GM19455 (cell line): ENCODE measurements at regions not wholly inside any gene's neighbourhood (a gene's known extent, or its start where the extent isn't known, plus 50 kb on each side); places are given as distances from the start of the nearest gene placed in this dataset.

Source experiments
- ATAC-seq: cut with Tn5 transposase; IDR thresholded peaks from one replicate; pipeline ENCODE4 v1.9.1; 2021; ENCODE audit not compliant: unreplicated experiment

DNA sequence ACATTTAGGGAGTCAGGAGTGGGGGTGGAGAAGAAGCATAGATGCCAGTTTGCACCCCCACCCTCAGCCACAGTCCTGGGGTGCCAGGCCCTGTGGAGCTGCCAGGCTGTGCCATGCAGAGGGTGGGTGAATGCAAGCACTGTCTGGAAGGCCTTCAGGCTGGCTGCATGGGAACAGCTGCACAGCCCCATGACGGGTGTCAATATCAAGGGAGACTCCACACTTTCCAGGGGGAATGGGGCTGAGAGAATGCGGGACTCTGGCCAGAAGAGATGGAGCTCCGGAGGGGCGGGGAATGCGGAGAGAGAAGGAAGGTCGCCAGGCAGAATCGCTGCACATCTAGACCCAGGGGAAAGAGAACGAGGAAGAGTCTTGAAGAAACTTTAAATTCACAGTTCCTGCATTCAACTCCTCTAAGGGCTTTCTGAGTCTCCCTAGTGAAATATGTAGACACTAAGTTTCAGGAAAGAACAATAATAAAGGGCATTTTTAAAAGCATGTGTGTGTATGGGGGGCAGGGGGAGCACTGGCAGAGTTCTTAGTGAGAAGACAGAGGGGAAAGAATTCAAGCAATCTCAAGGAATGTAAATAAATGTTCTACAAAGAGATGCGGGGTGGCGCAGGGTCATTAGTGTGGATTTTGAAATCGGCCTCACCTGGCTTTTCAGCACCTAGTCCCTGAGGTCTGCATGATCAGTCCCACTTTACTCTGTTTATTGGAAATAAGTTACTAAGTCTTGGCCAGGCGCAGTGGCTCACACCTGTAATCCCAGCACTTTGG is 59.1 kb downstream of the BOD1 start:
- no peak for ATAC-seq

DNA sequence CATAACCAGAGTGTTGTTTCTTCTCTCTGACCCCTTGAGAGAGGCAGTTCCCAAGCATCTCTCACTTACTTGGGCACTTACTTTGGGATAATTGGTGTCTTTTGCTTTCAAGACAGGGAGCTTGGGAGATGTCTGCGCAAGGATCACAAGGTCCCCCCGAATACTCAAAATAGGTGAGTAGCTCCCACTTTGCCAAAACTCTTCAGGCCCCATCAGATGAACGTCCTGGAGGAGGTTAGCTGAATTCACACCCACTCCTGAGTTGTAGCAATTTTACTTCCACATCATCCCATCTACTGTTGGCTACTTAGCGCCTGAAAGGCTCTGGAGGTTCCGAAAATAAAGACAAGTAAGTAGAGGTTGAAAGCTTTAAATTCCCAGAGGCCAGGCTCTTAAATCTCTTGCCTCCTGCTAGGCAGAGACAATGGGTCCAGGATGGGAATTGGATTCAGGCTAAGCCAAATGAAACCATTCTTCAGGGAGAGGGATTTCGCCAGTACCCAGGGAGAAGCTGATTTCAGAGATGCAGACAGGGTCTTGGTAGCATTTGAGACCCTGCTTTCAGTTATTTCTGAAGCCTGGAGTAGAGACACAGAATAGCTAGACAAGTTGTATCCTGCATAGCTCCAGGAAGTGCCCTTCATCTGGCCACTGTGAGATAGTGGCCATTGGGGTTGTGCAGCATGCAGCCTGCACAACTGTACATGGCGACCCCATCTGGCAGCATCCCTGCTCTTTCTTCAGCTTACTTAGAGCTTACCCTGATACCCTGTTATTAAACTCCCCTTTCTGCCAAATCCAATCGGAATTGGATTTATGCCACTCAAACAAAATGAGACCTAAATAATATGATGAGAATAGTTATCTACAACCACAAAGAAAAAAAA is 60.1 kb downstream of the BOD1 start:
- ATAC-seq, result no peak

DNA sequence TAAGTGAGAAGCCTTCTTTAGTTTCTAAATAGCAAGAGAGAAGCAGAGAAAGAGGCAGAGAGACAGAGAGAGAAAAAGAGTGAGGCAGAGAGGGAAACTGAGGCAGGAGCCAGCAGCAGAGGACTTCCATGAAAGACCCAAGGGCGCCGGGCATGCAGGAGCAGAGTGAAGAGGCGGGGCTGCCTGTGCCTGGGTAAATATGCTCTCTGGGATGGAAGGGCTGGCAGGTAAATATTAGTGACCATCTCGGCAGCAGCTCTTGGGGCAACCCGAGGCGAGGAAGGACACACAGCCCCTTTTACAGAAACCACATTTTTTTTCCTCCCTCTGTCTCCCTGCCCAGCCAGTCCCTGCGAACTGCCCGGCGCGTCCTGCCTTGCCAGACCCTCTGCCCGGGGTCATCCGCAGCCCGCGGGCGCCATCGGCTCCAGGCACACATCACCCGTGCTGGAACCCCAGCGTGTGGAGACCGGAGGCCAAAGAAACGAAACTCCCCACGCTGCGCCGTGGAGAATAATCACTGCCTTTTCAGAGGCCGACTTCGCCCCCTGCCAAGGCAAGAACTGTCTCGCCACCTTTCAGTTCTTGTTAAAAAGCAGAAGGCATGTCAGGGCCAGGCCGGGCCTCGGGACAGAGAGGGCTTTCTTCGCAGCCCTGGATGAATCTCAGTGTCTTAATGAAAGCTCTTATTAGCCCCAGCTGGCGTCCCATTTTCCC is 61.3 kb downstream of the BOD1 start:
- ATAC-seq, result no peak

DNA sequence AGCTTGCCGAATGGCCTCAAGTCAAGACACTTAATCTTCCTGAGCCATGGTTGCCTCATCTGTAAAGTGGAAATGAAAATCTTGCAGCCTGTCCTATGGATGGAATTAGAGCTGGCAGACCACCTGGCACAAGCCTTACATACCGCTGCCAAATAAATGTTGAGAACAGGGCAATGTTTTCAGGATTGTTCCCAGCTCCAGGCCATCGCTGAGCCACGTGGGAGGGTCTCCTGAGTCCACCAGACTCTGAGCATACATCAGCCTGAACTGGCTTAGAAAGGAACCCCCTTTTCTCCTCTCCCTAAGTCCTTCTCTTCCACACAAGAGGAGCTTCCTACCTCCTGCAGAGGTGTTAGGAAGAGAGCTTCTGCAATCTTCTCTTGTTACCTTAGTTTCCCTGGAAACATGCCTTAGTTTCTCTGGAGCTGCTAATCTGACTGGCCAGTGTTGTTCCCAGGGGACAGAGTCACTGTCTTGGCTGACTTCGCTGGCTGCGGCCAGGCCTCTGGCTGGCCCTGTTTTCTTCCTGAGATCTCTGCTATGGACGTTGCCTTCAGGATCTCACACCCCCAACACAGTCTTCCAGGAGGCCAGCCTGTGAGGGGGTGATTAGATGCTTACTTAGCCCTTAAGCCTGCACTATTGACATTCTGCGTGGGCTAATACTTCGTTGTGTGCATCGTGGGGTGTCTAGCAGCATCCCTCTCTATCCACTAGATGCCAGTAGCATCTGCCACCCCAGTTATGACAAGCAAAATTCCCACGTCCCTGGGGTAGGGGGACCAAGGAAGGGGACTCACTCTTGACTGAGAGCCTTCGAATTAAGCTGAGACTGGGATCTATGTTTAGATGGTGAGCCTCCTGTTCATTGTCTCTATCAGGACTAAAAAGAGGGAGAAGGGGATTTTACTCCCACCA is 62.2 kb downstream of the BOD1 start:
- no peak for ATAC-seq

DNA sequence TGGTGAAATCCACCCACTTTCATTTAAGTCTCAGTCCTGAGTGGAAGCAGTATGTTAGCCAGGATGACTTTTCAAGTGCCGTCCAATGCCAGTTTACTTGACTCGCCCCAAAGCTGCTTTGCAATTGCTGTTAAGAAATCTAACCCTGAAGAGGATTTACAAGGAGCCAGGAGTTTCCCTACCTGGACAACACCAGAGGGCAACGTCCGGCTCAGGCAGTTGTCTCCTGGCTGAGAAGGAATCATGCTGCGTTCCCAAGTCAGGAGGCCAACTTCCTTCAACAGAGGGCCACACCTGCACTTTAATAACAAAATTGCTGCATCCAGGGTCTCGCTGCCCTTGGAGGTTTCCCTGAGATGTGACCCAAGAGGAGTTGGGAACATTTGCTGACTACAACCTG is 65.8 kb downstream of the BOD1 start:
- ATAC-seq, result no peak

DNA sequence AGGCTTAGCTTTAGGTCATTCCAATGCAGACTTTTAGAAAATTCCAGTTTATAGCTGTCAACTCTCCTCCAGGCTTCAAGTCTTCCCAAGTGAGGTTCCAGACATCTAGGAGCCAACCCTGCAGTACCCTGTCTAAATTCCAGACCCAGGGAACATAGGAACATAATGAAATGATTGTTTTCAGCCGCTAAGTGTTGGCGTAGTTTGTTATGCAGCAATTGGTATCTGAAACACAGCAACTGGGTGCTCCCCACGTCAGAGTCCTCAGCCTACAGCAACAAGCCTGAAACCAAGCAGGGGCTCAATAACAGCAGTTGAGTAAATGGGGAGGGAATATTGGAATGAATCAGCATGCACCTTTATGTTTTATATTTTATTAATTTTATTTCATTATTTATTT is 66.8 kb downstream of the BOD1 start:
- ATAC-seq, result no peak

DNA sequence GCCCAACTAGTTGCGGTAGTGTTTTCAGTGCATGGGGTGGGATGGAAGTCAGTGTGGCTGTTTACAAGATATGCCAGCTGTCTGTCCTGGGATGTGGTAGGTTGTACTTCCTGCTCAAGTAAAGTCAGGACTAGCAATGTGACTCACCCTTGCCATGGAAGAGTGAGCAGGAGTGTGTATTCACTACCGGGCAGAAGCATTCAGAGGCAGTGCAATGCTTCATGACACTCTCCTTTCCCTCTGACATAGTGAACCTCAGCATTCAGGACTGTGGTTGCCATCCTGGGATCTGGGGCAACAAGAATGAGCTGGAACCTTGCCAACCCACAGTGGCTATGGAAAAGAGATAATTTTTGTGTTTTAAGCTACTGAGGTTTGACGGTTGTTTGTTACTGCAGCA is 68.9 kb downstream of the BOD1 start:
- ATAC-seq, result peak; percentile 82

DNA sequence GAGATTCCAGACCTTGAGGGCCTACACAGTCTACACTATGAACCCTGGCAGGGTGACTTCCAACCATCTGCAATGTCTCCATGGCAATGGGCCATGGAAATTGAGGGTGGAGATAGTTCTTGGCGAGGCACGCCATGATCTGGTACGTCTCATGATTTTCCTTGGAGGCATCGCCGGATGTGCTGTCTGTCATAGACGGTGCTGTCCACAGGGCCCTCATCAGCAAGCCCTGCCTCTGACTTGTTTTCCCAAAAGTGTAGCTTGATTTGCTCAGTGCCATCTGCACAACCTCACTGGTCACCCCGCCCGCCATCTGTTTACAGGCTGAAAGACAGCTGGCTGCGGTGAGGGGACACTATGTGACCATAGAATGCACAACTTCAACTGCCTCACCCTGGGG is 73.5 kb downstream of the BOD1 start:
- ATAC-seq, result no peak

DNA sequence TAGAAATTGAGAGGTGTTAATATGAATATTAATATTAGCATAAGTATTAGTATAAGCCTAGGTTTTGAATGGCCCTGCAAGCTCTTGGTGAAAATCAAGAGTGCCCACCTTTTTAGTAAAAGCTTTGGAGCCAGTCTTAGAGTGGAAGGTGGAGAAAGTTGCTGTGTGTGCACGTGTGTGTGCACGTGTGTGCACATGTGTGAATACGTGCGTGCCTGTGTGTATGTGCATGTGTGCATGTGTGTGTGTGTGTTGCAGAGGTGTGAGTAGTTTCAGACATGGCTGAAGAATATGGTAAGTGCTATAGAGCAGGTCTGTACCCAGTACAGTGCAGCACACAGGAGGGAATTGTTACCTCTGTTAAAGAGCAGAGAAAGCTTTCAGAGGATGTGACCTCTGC is 74.3 kb downstream of the BOD1 start:
- no peak for ATAC-seq

DNA sequence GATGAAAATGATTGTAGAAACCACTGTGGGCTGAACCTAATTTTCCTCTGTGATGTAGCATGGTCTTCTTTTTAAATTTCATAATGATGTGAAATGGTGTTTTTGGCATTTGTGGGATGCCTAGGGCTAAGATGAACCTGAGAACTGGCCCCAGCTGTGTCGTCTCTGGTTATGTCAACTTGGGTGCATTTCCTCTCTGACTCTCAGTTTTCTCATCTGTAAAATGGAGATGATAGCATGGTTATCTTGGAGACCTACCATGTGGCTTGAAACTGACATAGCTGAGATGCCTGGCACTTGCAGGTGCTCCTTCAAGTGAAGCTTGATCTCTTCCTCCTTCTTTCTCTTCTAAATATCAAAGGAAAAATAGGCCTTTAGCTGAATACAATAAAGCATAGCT is 77.8 kb downstream of the BOD1 start:
- ATAC-seq, result no peak

DNA sequence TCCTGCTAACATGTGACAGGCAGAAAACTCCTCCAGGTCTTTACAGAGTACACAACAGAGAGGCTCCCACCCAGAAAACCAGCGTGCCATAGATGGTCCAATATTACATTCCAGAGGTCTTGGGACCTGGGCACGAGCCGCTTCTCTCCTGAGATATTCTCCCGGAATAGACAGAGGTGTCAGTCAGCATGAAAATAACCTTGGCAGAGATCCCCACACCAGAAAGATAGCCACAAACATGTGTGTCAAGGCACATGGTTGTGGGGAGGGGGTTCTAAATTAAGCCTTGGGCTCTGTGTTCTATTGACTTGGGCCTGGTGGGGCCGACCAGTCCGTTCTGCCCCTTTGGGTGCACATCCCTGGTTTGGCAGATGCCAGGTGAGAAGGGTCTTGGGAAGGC is 78.4 kb downstream of the BOD1 start:
- no peak for ATAC-seq

DNA sequence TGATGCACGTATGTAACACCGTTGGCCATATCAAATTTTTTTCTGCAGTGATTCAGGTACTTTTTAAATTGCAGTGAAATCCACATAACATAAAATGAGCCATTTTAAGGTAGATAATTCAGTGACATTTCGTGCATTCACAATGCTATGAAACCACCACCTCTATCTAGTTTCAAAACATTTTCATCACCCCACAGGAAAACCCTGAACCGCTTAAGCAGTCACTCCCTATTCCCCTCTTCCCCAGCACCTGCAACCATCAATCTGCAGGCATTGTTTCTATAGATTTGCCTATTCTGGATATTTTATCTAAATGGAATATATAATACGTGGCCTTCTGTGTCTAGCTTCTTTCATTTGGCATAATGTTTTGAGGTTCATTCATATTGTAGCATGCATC is 79.2 kb downstream of the BOD1 start:
- ATAC-seq, result no peak

DNA sequence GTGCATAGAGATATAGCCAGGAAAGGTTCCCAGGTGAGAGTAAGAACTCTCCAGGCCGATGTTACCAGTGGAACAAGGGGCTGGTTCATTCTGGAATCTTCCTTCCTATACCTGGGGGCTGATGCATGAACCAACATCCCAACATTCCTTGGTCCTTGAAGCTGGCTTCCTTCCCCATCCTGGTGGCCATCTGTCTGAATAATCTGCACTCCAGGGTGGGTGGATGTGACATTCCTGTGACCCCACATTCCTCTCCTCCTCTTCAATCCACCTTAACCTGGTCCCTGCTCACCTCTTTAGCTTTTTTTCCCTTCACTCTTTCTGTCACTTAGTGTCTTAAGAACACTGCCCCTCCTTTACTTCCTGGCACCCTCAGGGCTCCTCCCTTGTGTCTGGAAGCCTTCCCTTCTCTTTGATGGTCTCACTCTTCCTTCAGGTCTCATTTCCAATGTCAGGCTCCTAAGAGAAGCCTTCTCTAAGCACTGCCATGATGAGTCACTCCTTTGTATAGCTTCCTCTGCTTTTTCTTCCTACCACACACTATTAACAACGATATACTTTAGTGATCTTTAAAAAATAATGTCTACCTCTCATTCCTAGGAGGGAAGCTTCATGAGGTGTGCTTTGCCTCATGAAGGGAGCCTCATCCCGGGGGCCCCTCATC is 80.3 kb downstream of the BOD1 start:
- no peak for ATAC-seq

DNA sequence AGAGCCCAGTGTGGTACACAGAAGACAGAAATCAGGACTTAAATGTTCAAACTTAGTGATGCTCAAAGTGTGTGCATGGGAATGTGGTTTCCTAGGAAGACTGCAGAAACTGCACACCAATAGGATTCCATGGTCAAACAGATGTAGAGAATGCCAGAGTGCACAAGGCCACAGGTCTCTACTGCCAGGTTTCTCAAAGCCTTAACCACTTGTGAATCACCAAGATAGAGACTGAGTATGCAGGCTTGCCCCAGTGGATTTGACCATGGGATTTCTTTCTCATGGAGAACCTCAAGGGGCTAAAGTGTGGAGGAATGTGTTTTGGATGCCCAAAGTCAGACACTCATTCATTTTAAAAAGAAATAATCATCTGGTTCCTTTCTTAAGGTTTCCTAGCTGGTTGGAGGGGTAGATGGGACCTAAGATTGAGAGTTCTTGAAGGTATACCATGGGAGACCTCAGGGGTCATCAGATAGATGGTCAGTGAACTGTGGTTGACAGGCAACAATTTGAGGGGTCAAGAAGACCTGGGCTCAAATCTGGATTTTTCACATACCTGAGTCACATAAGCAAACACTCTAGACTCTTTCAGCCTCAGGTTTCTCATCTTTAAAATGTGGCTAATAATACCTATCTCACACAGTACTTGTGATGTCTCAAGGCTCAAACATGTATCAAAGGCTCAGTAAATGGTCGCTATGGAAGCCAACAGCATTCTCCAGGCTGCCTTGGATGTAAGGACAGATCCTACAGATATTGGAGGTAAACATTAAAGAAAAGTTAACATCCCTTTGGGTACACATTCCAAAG is 81.1 kb downstream of the BOD1 start:
- ATAC-seq, result no peak

DNA sequence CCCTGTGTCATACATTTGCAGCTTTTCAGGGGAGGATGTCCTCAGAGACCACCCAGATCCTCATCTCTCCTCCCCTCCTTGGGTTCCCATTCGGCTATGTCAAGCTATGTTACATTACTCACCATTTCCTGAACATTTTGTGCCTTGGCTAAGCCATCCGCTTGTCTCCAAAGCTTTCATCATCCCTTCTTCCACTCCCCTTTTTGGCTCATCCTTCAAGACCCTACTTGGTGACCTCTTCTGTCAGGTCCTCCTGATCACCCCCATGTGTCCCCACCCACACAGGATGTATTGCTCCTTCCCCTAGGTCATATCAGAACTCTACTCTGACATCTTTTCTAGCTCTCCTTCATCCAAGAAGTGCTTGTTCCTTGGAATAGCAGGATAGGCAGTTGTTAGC is 81.8 kb downstream of the BOD1 start:
- ATAC-seq, result no peak

DNA sequence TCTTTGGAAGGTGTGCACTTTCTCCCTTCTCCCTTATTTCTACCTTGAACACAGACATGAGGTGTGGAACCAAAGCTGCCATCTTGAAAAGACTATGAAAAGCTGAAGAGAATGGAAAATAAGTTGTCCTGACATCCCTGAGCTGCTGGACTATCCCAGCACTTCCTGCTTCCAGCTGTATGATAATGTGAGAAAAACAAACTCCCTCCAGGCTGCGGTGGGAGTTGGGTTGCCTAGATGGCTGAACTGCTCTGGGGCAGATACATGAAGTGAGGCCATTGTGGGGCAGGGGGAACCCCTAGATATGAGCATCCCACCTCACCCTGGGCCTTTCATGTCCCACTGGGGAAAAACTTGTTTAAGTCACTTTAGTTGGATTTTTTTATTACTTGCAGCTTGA is 82.4 kb downstream of the BOD1 start:
- no peak for ATAC-seq

DNA sequence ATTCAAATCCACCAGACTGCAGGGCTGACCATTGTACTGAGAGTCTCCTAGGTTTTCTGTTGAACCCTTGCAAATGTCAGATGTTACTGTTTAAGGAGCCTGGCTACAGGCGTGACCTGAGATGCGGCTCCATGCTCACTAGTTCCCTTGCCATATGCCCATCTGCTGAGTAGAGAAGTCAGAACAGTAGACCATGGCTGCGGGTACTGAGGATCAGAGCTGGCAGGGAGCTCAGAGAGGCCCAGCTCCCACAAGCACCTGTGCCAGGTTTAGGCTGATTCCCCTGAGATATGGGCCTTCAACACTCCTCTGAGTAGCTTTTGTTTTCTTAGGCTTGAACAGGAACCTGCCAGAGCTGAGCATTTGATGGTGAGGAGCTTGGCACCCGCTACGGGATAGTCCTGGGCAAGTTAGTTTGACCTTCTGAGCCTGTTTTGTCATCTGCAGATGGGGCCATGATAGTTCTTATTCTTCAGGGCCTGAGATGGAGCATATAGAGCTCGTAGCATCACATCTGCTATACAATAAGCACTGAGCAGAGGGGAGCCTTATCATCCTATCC is 83.7 kb downstream of the BOD1 start:
- no peak for ATAC-seq

DNA sequence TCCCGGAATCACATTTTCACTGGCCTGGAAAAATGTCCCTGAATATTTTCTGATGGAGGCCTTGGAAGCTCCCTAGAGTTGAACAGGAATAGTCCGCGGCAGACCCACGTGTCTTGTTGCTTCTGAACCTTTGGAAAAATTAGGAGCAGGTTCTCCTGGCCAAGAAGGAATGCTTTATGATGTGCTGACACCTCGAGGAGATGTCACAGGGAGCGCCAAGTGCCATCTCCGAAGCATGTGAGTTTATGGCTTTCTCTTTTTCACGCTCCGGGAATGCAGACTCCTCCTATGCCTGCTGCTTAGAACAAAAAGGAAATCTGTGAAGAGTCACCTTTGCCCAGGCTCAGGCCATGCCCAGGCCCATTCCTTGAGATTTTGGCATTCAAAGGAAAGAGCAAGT is 84.6 kb downstream of the BOD1 start:
- no peak for ATAC-seq

DNA sequence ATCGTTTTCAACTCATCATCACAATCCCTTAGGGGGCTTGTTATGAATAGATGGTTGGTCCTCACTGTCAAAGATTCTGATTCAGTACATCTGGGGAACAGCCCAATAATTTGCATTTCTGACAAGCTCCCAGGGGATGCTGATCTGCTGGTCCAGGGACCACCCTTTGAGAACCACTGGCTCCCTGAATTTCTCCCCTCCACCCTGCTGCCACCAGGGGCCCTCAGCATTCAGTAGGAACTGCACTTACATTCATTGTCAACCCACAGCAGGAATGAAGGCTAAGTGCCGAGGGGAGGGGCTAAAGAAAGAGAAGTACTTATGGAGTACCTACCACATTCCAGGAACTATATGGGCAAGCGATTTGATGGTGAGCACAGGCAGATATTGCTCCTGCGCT is 85.9 kb downstream of the BOD1 start:
- ATAC-seq, result no peak
